AG09319 (cell line): ENCODE measurements at regions not wholly inside any gene's neighbourhood (a gene's known extent, or its start where the extent isn't known, plus 50 kb on each side); places are given as distances from the start of the nearest gene placed in this dataset.

Experiments used
- DNase-seq: peaks from one replicate; pipeline ENCODE4 v3.0.0-alpha.2; 2010; ENCODE audit warnings: low read depth; ENCODE audit errors: extremely low read depth
- CTCF ChIP-seq: IDR thresholded peaks from 2 replicates; pipeline ENCODE4 v1.5.1; 2011; ENCODE audit warnings: low read depth, mild to moderate bottlenecking, inconsistent platforms, low read length, moderate library complexity

GRCh38 chr2:83051538-83052170 is 1407.4 kb downstream of the SUCLG1 start:
- no peak for TF ChIP-seq CTCF
- DNase-seq, result no peak

- DNase-seq, result no peak
- no peak for TF ChIP-seq CTCF
These were observed 1417.0 kb downstream of the SUCLG1 start for GRCh38 chr2:83042053-83042452.

- DNase-seq, result no peak
- TF ChIP-seq CTCF, result no peak
These were observed 1436.4 kb downstream of the SUCLG1 start for GRCh38 chr2:83022631-83023210.

GRCh38 chr2:83017366-83018090 is 1441.6 kb downstream of the SUCLG1 start:
- TF ChIP-seq CTCF, result no peak
- DNase-seq, result no peak

- DNase-seq, result no peak
- no peak for TF ChIP-seq CTCF
These were observed 1442.6 kb downstream of the SUCLG1 start for GRCh38 chr2:83016343-83017110.

DNA sequence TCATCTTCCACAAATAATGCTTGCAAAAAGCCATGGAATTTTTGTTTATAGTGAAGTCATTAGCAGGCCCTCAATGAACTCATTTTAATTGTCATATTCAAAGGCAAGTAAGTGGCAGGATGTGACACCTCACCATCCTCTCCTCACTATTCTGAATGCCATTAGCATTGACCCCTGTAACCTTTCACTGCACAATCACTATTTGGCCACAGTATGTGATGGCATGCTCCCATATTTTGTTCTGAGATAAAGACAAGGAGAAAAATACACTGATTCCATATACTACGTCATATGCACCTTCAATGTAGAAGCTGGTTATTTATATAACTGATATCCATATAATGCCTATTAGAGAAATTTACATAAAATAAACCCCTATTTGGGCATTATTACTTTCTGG is 1443.2 kb downstream of the SUCLG1 start:
- no peak for TF ChIP-seq CTCF

More for the DNA sequence above, 1443.2 kb downstream of the SUCLG1 start:
- DNase-seq, result no peak
